Fibroblast of skin of left quadriceps (primary cell): ENCODE measurements at regions not wholly inside any gene's neighbourhood (a gene's known extent, or its start where the extent isn't known, plus 50 kb on each side); places are given as distances from the start of the nearest gene placed in this dataset.
A peak's percentile ranks its signal among the peaks of the same experiment; 100 is the strongest.

Experiments
- DNase-seq, 2 experiments: peaks; one replicate each; pipeline ENCODE4 v3.0.0-alpha.2; 2013; ENCODE audit warnings: low read depth in 2 of 2

- no peak for DNase-seq
These were observed 115.2 kb upstream of the TSPAN2 start for GRCh38 chr1:115204513-115204912.

GRCh38 chr1:115203287-115203686 lies 114.0 kb upstream of the TSPAN2 start:
- DNase-seq = no peak

- DNase-seq = no peak
These were observed 112.3 kb upstream of the TSPAN2 start for GRCh38 chr1:115201598-115201997.

GRCh38 chr1:115199416-115200132 lies 110.3 kb upstream of the TSPAN2 start:
- no peak for DNase-seq

- DNase-seq = no peak
These were observed 109.6 kb upstream of the TSPAN2 start for GRCh38 chr1:115198938-115199337.

GRCh38 chr1:115196296-115196695 lies 107.0 kb upstream of the TSPAN2 start:
- DNase-seq = no peak

- DNase-seq = no peak
These were observed 105.2 kb upstream of the TSPAN2 start for GRCh38 chr1:115194506-115194905.

GRCh38 chr1:115193046-115193828 lies 103.9 kb upstream of the TSPAN2 start:
- DNase-seq = no peak

- DNase-seq = no peak
These were observed 103.0 kb upstream of the TSPAN2 start for GRCh38 chr1:115192200-115192767.

- no peak for DNase-seq
These were observed 102.4 kb upstream of the TSPAN2 start for GRCh38 chr1:115191691-115192090.

- no peak for DNase-seq
These were observed 101.4 kb upstream of the TSPAN2 start for GRCh38 chr1:115190540-115191170.

GRCh38 chr1:115189814-115190539 lies 100.7 kb upstream of the TSPAN2 start:
- peak; percentile 93 for DNase-seq

GRCh38 chr1:115188680-115189395 lies 99.5 kb upstream of the TSPAN2 start:
- no peak for DNase-seq

- DNase-seq = no peak
These were observed 97.5 kb upstream of the TSPAN2 start for GRCh38 chr1:115186711-115187265.

GRCh38 chr1:115185336-115185735 lies 96.0 kb upstream of the TSPAN2 start:
- no peak for DNase-seq

GRCh38 chr1:115184951-115185331 lies 95.6 kb upstream of the TSPAN2 start:
- DNase-seq = no peak

- no peak for DNase-seq
These were observed 95.1 kb upstream of the TSPAN2 start for GRCh38 chr1:115184260-115184950.

- DNase-seq = no peak
These were observed 94.5 kb upstream of the TSPAN2 start for GRCh38 chr1:115183721-115184259.

- no peak for DNase-seq
These were observed 93.9 kb upstream of the TSPAN2 start for GRCh38 chr1:115183158-115183557.
